H9 (cell line): ENCODE measurements at regions not wholly inside any gene's neighbourhood (a gene's known extent, or its start where the extent isn't known, plus 50 kb on each side); places are given as distances from the start of the nearest gene placed in this dataset.

Experiments
- DNase-seq: peaks from one replicate; pipeline ENCODE4 v3.0.0-alpha.2; 2017
- H2AFZ ChIP-seq: one replicate; pipeline ENCODE4 v1.6.1; 2013; ENCODE audit warnings: mild to moderate bottlenecking, low read length, control low read depth, moderate library complexity
- H2AK5ac ChIP-seq: 2 replicates; pipeline ENCODE4 v1.6.1; 2013; ENCODE audit warnings: low read length, control low read depth, mixed read lengths; ENCODE audit not compliant: insufficient read length
- H2BK120ac ChIP-seq: one replicate; pipeline ENCODE4 v1.6.1; 2013; ENCODE audit warnings: low read depth, mild to moderate bottlenecking, low read length, control low read depth, inconsistent platforms; ENCODE audit not compliant: poor library complexity, severe bottlenecking
- H2BK12ac ChIP-seq: 2 replicates; pipeline ENCODE4 v1.6.1; 2013; ENCODE audit warnings: low read length, control low read depth, mixed read lengths, low read depth; ENCODE audit not compliant: insufficient read length
- H2BK15ac ChIP-seq: 2 replicates; pipeline ENCODE4 v1.6.1; 2013; ENCODE audit warnings: low read depth, low read length, control low read depth
- H2BK20ac ChIP-seq: one replicate; pipeline ENCODE4 v1.6.1; 2013; ENCODE audit warnings: low read depth, mild to moderate bottlenecking, low read length, control low read depth, inconsistent platforms; ENCODE audit not compliant: poor library complexity, severe bottlenecking
- H2BK5ac ChIP-seq: 2 replicates; pipeline ENCODE4 v1.6.1; 2013; ENCODE audit warnings: low read length, control low read depth, mixed read lengths; ENCODE audit not compliant: insufficient read length
- H3K14ac ChIP-seq: 2 replicates; pipeline ENCODE4 v1.6.1; 2013; ENCODE audit warnings: low read length, control low read depth; ENCODE audit not compliant: insufficient read depth
- H3K18ac ChIP-seq: 2 replicates; pipeline ENCODE4 v1.6.1; 2013; ENCODE audit warnings: low read depth, mild to moderate bottlenecking, mixed read lengths, low read length, control low read depth; ENCODE audit not compliant: insufficient read length
- H3K23ac ChIP-seq: 2 replicates; pipeline ENCODE4 v1.6.1; 2013; ENCODE audit warnings: low read length, control low read depth, mixed read lengths, low read depth; ENCODE audit not compliant: insufficient read length
- H3K23me2 ChIP-seq: 2 replicates; pipeline ENCODE4 v1.6.1; 2013; ENCODE audit warnings: low read depth, mild to moderate bottlenecking, mixed read lengths, low read length, control low read depth; ENCODE audit not compliant: insufficient read length, poor library complexity, severe bottlenecking
- H3K27ac ChIP-seq: 2 replicates; pipeline ENCODE4 v1.5.1; 2013; ENCODE audit warnings: low read length, control low read depth, mixed read lengths, low read depth; ENCODE audit not compliant: insufficient read length
- H3K27me3 ChIP-seq: 2 replicates; pipeline ENCODE4 v1.6.1; 2013; ENCODE audit warnings: low read length, control low read depth, inconsistent platforms; ENCODE audit not compliant: insufficient read depth
- H3K4ac ChIP-seq: 2 replicates; pipeline ENCODE4 v1.6.1; 2013; ENCODE audit warnings: low read depth, mild to moderate bottlenecking, control low read depth, inconsistent platforms, low read length, moderate library complexity
- H3K4me1 ChIP-seq: 2 replicates; pipeline ENCODE4 v1.6.1; 2013; ENCODE audit warnings: low read length, control low read depth, inconsistent platforms; ENCODE audit not compliant: insufficient read depth
- H3K4me2 ChIP-seq: 2 replicates; pipeline ENCODE4 v1.6.1; 2013; ENCODE audit warnings: low read length, control low read depth, mixed read lengths; ENCODE audit not compliant: insufficient read length, insufficient read depth
- H3K56ac ChIP-seq: 2 replicates; pipeline ENCODE4 v1.6.1; 2013; ENCODE audit warnings: low read depth, mild to moderate bottlenecking, mixed read lengths, low read length, control low read depth; ENCODE audit not compliant: insufficient read length
- H3K79me1 ChIP-seq: 2 replicates; pipeline ENCODE4 v1.6.1; 2013; ENCODE audit warnings: low read depth, mild to moderate bottlenecking, moderate library complexity, low read length, control low read depth, inconsistent platforms; ENCODE audit not compliant: insufficient read depth, poor library complexity, severe bottlenecking
- H3K79me2 ChIP-seq: 2 replicates; pipeline ENCODE4 v1.6.1; 2013; ENCODE audit warnings: low read length, control low read depth, inconsistent platforms; ENCODE audit not compliant: insufficient read depth
- H3K9ac ChIP-seq: 2 replicates; pipeline ENCODE4 v1.6.1; 2013; ENCODE audit warnings: low read length, control low read depth, mixed read lengths; ENCODE audit not compliant: insufficient read length; ENCODE audit errors: extremely low read depth
- H3K9me3 ChIP-seq: one replicate; pipeline ENCODE4 v1.6.1; 2013; ENCODE audit warnings: low read depth, low read length, inconsistent platforms; ENCODE audit not compliant: control insufficient read depth
- H3T11ph ChIP-seq: one replicate; pipeline ENCODE4 v1.6.1; 2013; ENCODE audit warnings: mild to moderate bottlenecking, low read length, control low read depth, inconsistent platforms
- H4K20me1 ChIP-seq: one replicate; pipeline ENCODE4 v1.6.1; 2013; ENCODE audit not compliant: control insufficient read depth, insufficient read length, insufficient read depth
- H4K5ac ChIP-seq: 2 replicates; pipeline ENCODE4 v1.6.1; 2013; ENCODE audit warnings: low read depth, mild to moderate bottlenecking, mixed read lengths, low read length, control low read depth; ENCODE audit not compliant: insufficient read length
- H4K8ac ChIP-seq: replicated peaks from 2 replicates; pipeline ENCODE4 v1.6.1; 2013; ENCODE audit warnings: low read length, control low read depth, mixed read lengths, low read depth; ENCODE audit not compliant: insufficient read length
- H4K91ac ChIP-seq: 2 replicates; pipeline ENCODE4 v1.6.1; 2013; ENCODE audit warnings: low read depth, mild to moderate bottlenecking, moderate library complexity, mixed read lengths, low read length, control low read depth; ENCODE audit not compliant: insufficient read length
- H3K27ac Mint-ChIP-seq, 3 experiments: 2 replicates in 2 of 3; 3 replicates in 1 of 3; pipeline ENCODE4 v1.8.0; 2020 to 2021; ENCODE audit warnings: mixed read lengths in 3 of 3, mild to moderate bottlenecking in 1 of 3, moderate library complexity in 1 of 3
- H3K27me3 Mint-ChIP-seq: 2 replicates; pipeline ENCODE4 v1.8.0; 2021; ENCODE audit warnings: low read depth, mild to moderate bottlenecking, moderate library complexity, mixed read lengths
- H3K36me3 Mint-ChIP-seq, 3 experiments: 2 replicates in 2 of 3; 3 replicates in 1 of 3; pipeline ENCODE4 v1.8.0; 2020 to 2021; ENCODE audit warnings: low read depth in 3 of 3, mixed read lengths in 3 of 3; ENCODE audit not compliant: insufficient read depth in 1 of 3
- H3K4me1 Mint-ChIP-seq, 2 experiments: 2 replicates each; pipeline ENCODE4 v1.8.0; 2020; ENCODE audit warnings: mixed read lengths in 2 of 2
- H3K4me3 Mint-ChIP-seq, 2 experiments: 2 replicates in 1 of 2; 3 replicates in 1 of 2; pipeline ENCODE4 v1.8.0; 2020 to 2021; ENCODE audit warnings: mild to moderate bottlenecking in 2 of 2, mixed read lengths in 2 of 2, moderate library complexity in 1 of 2
- H3K9me3 Mint-ChIP-seq, 2 experiments: 2 replicates in 1 of 2; 3 replicates in 1 of 2; pipeline ENCODE4 v1.8.0; 2020; ENCODE audit warnings: mild to moderate bottlenecking in 2 of 2, mixed read lengths in 2 of 2, moderate library complexity in 1 of 2
- WGBS: extraction: QIAGEN DNeasy Blood & Tissue Kit; methylation state at CpG from one replicate; pipeline ENCODE4 v1.1.7; 2013; ENCODE audit warnings: missing lambda C conversion rate, low lambda C conversion rate, mixed read lengths; ENCODE audit not compliant: insufficient read length; ENCODE audit errors: extremely low coverage; 5-methylcytosine and 5-hydroxymethylcytosine counted together
- TF ChIP-seq, protein P1 (sequence below): fragments of 200-600 bp; sonication (generic); conservative IDR thresholded peaks from 3 replicates; pipeline ENCODE4 v1.8.0; 2021; ENCODE audit warnings: antibody characterized with exemption, mild to moderate bottlenecking

DNA sequence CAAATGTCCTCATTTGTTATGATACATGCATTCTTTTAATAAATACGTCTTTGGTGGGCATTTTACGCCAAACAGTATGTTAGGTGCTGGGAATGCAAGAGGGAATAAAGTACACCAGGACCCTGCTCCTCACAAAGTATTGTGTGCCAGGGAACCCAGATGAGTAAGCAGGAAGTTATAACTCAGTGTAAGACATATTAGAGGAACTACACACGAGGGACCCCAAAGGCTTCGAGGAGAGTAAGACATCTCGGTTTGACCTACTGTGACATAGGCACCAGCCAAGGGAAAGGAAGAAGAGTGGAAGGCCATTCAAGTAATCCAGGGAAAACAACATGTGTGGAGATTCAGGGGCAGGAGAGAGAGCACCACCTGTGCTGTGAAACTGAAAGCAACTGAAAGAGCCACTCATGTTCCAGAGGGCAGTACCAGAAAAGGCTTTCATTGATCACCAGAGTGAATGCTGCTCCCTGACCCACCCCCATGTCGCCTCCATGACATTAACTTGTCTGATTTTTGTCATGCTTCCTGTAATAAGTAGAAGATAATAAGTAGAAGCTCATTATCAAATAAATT is 542.5 kb upstream of the PKN2 start:
- Mint-ChIP-seq H3K4me1 (peaks cover 23 to 30% of the 10 kb centered on the region in 2 experiments), H3K4me3 (no peak overlapping the region), H3K36me3 (no peaks in the 10 kb centered on the region), H3K27me3 (no peaks in the 10 kb centered on the region), H3K27ac (no peak overlapping the region), H3K9me3 (no peaks in the 10 kb centered on the region)
- DNase-seq, result no peak
- no peak overlapping the region for H3K23ac ChIP-seq
- no peaks in the 10 kb centered on the region for H3K9me3 ChIP-seq
- no peaks in the 10 kb centered on the region for H3K79me2 ChIP-seq
- H4K8ac ChIP-seq, result no peak overlapping the region
- H4K20me1 ChIP-seq, result no peaks in the 10 kb centered on the region
- no peak overlapping the region for H2BK15ac ChIP-seq
- no peak overlapping the region for H3K27ac ChIP-seq
- no peaks in the 10 kb centered on the region; the same call in 1 of the 2 replicates for H3K4me1 ChIP-seq
- no peaks in the 10 kb centered on the region for H3K23me2 ChIP-seq
- no peak overlapping the region for H2AK5ac ChIP-seq
- no peak overlapping the region for H4K91ac ChIP-seq
- no peak overlapping the region for H2AFZ ChIP-seq
- no peak overlapping the region for H3K18ac ChIP-seq
- H3K27me3 ChIP-seq, result no peaks in the 10 kb centered on the region
- H3K56ac ChIP-seq, result no peak overlapping the region
- H3K79me1 ChIP-seq, result no peaks in the 10 kb centered on the region
- no peak overlapping the region for H3K9ac ChIP-seq
- H2BK5ac ChIP-seq, result no peak overlapping the region
- H4K5ac ChIP-seq, result no peak overlapping the region
- H2BK12ac ChIP-seq, result no peak overlapping the region
- H3T11ph ChIP-seq, result no peak overlapping the region
- TF ChIP-seq, protein P1, sequence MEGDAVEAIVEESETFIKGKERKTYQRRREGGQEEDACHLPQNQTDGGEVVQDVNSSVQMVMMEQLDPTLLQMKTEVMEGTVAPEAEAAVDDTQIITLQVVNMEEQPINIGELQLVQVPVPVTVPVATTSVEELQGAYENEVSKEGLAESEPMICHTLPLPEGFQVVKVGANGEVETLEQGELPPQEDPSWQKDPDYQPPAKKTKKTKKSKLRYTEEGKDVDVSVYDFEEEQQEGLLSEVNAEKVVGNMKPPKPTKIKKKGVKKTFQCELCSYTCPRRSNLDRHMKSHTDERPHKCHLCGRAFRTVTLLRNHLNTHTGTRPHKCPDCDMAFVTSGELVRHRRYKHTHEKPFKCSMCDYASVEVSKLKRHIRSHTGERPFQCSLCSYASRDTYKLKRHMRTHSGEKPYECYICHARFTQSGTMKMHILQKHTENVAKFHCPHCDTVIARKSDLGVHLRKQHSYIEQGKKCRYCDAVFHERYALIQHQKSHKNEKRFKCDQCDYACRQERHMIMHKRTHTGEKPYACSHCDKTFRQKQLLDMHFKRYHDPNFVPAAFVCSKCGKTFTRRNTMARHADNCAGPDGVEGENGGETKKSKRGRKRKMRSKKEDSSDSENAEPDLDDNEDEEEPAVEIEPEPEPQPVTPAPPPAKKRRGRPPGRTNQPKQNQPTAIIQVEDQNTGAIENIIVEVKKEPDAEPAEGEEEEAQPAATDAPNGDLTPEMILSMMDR, result no peak
- H2BK20ac ChIP-seq, result no peak overlapping the region
- no peak overlapping the region for H2BK120ac ChIP-seq
- no peak overlapping the region for H3K4me2 ChIP-seq
- no peak overlapping the region for H3K4ac ChIP-seq
- no CpG with 5 or more reads among the region's 6 CpGs for WGBS
- H3K14ac ChIP-seq, result no peak overlapping the region
